PC-3 (cell line): ENCODE measurements at regions not wholly inside any gene's neighbourhood (a gene's known extent, or its start where the extent isn't known, plus 50 kb on each side); places are given as distances from the start of the nearest gene placed in this dataset.

Source experiments
- ATAC-seq: fragments of 200-7000 bp; cut with Tn5 transposase; 2 replicates; pipeline ENCODE4 v1.9.1; 2020; ENCODE audit warnings: mild to moderate bottlenecking, moderate library complexity
- BruUV-seq: library from RNA; stranded (reverse); fragments of 400-500 nt; replicated peaks from 2 replicates; lab custom pipeline; 2021; lab: Mats Ljungman, UMichigan
- CTCF ChIA-PET: fragments of 300-600 bp; sonication (Branson Sonifier 250); formaldehyde crosslinking; loops from one replicate; lab custom pipeline; 2022; ENCODE audit warnings: antibody characterized with exemption; lab: Charles Lee
- POLR2A ChIA-PET: fragments of 300-600 bp; sonication (Branson Sonifier 250); formaldehyde crosslinking; loops from one replicate; lab custom pipeline; 2022; ENCODE audit warnings: antibody characterized with exemption; ENCODE audit not compliant: unreplicated experiment; lab: Charles Lee
- DNase-seq: peaks from one replicate; pipeline ENCODE4 v3.0.0-alpha.2; 2015
- H2AFZ ChIP-seq: fragments of 300-600 bp; sonication (generic); 2 replicates; pipeline ENCODE4 v1.6.0; 2016; ENCODE audit warnings: antibody characterized with exemption, low read length
- H3F3A ChIP-seq: fragments of 300-600 bp; sonication (generic); one replicate; pipeline ENCODE4 v1.6.0; 2017; ENCODE audit warnings: antibody characterized with exemption, low read length, control low read depth, mild to moderate bottlenecking; ENCODE audit not compliant: unreplicated experiment
- H3K27ac ChIP-seq: fragments of 300-600 bp; sonication (generic); 2 replicates; pipeline ENCODE4 v1.5.1; 2016; ENCODE audit warnings: mild to moderate bottlenecking, low read length
- H3K27me3 ChIP-seq: fragments of 300-600 bp; sonication (generic); 2 replicates; pipeline ENCODE4 v1.6.1; 2016; ENCODE audit warnings: low read length, mixed read lengths
- H3K36me3 ChIP-seq: fragments of 300-600 bp; sonication (generic); 2 replicates; pipeline ENCODE4 v1.6.1; 2016; ENCODE audit warnings: low read depth, mixed run types, low read length, mixed read lengths
- H3K4me1 ChIP-seq: fragments of 300-600 bp; sonication (generic); 2 replicates; pipeline ENCODE4 v1.5.1; 2016; ENCODE audit warnings: low read length; ENCODE audit not compliant: insufficient read depth
- H3K4me2 ChIP-seq: fragments of 300-600 bp; sonication (generic); 2 replicates; pipeline ENCODE4 v1.6.0; 2016; ENCODE audit warnings: low read length
- H3K4me3 ChIP-seq: fragments of 300-600 bp; sonication (generic); 2 replicates; pipeline ENCODE4 v1.5.1; 2016; ENCODE audit warnings: mild to moderate bottlenecking, low read length, mixed read lengths
- H3K79me2 ChIP-seq: fragments of 300-600 bp; sonication (generic); 2 replicates; pipeline ENCODE4 v1.6.1; 2017; ENCODE audit warnings: low read length, mixed read lengths
- H3K9ac ChIP-seq: fragments of 300-600 bp; sonication (generic); 2 replicates; pipeline ENCODE4 v1.6.0; 2016; ENCODE audit warnings: mild to moderate bottlenecking, low read length
- H3K9me2 ChIP-seq: fragments of 300-600 bp; sonication (generic); replicated peaks from 2 replicates; pipeline ENCODE4 v1.6.1; 2016; ENCODE audit warnings: mixed run types, low read length, mixed read lengths
- H3K9me3 ChIP-seq: fragments of 300-600 bp; sonication (generic); 2 replicates; pipeline ENCODE4 v1.6.1; 2016; ENCODE audit warnings: low read length, mixed read lengths
- H4K20me1 ChIP-seq: fragments of 300-600 bp; sonication (generic); 2 replicates; pipeline ENCODE4 v1.6.1; 2016; ENCODE audit warnings: low read length, mixed read lengths
- EZH2 ChIP-seq: fragments of 300-600 bp; sonication (generic); IDR thresholded peaks from one replicate; pipeline ENCODE4 v1.6.1; 2017; ENCODE audit warnings: antibody characterized with exemption, mild to moderate bottlenecking, low read length; ENCODE audit not compliant: unreplicated experiment
- EZH2phosphoT487 ChIP-seq: fragments of 300-600 bp; sonication (generic); IDR thresholded peaks from 2 replicates; pipeline ENCODE4 v1.6.1; 2018; ENCODE audit warnings: mild to moderate bottlenecking, antibody characterized with exemption, low read length, borderline replicate concordance
- intact Hi-C: fragments of 100-400 bp; cut with micrococcal nuclease; formaldehyde crosslinking; loops from 2 replicates; pipeline ENCODE4 v1.9.0; 2023
- TF ChIP-seq, protein P1 (sequence below): fragments of 300-600 bp; sonication (generic); conservative IDR thresholded peaks from 2 replicates; pipeline ENCODE4 v1.5.1; 2017; ENCODE audit warnings: antibody characterized with exemption, low read depth, mild to moderate bottlenecking, low read length

- no peaks in the 10 kb centered on the region for H3K27me3 ChIP-seq
- no peak overlapping the region for H3K4me2 ChIP-seq
- no peak overlapping the region for H3K9ac ChIP-seq
- BruUV-seq = no TSS peak
- intact Hi-C loops = no loop called here
- H2AFZ ChIP-seq = no peak overlapping the region
- peaks cover 5% of the 10 kb centered on the region for H3F3A ChIP-seq
- no peak for ATAC-seq
- H3K79me2 ChIP-seq = no peaks in the 10 kb centered on the region
- peaks cover 6% of the 10 kb centered on the region; the same call in 1 of the 2 replicates for H3K9me3 ChIP-seq
- H3K9me2 ChIP-seq = no peaks in the 10 kb centered on the region
- peaks cover 20% of the 10 kb centered on the region for H3K4me1 ChIP-seq
- DNase-seq = no peak
- TF ChIP-seq EZH2 = no peak
- TF ChIP-seq, protein P1, sequence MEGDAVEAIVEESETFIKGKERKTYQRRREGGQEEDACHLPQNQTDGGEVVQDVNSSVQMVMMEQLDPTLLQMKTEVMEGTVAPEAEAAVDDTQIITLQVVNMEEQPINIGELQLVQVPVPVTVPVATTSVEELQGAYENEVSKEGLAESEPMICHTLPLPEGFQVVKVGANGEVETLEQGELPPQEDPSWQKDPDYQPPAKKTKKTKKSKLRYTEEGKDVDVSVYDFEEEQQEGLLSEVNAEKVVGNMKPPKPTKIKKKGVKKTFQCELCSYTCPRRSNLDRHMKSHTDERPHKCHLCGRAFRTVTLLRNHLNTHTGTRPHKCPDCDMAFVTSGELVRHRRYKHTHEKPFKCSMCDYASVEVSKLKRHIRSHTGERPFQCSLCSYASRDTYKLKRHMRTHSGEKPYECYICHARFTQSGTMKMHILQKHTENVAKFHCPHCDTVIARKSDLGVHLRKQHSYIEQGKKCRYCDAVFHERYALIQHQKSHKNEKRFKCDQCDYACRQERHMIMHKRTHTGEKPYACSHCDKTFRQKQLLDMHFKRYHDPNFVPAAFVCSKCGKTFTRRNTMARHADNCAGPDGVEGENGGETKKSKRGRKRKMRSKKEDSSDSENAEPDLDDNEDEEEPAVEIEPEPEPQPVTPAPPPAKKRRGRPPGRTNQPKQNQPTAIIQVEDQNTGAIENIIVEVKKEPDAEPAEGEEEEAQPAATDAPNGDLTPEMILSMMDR = no peak
- no peaks in the 10 kb centered on the region for H4K20me1 ChIP-seq
- POLR2A ChIA-PET = no interaction called here
- H3K27ac ChIP-seq = no peak overlapping the region
- H3K4me3 ChIP-seq = no peak overlapping the region
- H3K36me3 ChIP-seq = peaks cover 7% of the 10 kb centered on the region
- CTCF ChIA-PET = no interaction called here
These were observed 86.2 kb upstream of the RAB27B start for GRCh38 chr18:54742120-54742519.

GRCh38 chr18:54742659-54743604 lies 85.3 kb upstream of the RAB27B start:
- Histone ChIP-seq H3K4me2 (no peak overlapping the region), H4K20me1 (no peaks in the 10 kb centered on the region), H3K27me3 (no peaks in the 10 kb centered on the region), H3K36me3 (peaks cover 7% of the 10 kb centered on the region), H3K79me2 (no peaks in the 10 kb centered on the region), H3K27ac (no peak overlapping the region), H3K9me3 (no peaks in the 10 kb centered on the region), H2AFZ (no peak overlapping the region), H3F3A (no peaks in the 10 kb centered on the region), H3K9ac (no peak overlapping the region), H3K4me3 (no peak overlapping the region), H3K4me1 (peaks cover 13% of the 10 kb centered on the region), H3K9me2 (no peaks in the 10 kb centered on the region)
- intact Hi-C loops = no loop called here
- no TSS peak for BruUV-seq
- CTCF ChIA-PET = no interaction called here
- ATAC-seq (peak; percentile 11; the same call in 1 of the 2 replicates), DNase-seq (peak; percentile 42)
- TF ChIP-seq EZH2phosphoT487 = no peak
- POLR2A ChIA-PET = no interaction called here

DNA sequence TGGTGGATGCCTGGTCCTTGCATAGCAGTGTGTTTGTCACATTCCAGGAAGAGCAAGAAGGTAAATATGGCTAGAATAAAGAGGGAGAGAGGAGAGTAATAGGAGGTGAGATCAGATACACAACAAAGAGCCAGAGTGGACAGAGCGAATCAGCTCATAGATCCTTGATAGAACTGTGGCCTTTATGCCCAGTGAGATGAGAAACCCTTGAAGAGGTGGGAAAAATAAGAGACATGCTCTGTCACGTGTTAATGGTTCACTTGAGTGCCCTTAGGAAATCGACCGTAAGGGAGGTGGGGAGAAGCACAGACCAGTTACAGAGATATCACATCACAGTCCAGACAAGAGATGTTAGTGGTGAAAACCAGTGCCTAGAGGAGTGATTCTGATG lies 84.7 kb upstream of the RAB27B start:
- Histone ChIP-seq H3K9me3 (no peaks in the 10 kb centered on the region), H3K4me2 (no peak overlapping the region), H3K4me3 (no peak overlapping the region), H4K20me1 (no peaks in the 10 kb centered on the region), H3K27me3 (no peaks in the 10 kb centered on the region), H3K4me1 (peaks cover 13% of the 10 kb centered on the region), H2AFZ (no peak overlapping the region), H3F3A (no peaks in the 10 kb centered on the region), H3K9ac (no peak overlapping the region), H3K27ac (no peak overlapping the region), H3K36me3 (peaks cover 4% of the 10 kb centered on the region), H3K79me2 (no peaks in the 10 kb centered on the region), H3K9me2 (no peaks in the 10 kb centered on the region)
- intact Hi-C loops = no loop called here
- DNase-seq (no peak), ATAC-seq (no peak)
- CTCF ChIA-PET = no interaction called here
- no TSS peak for BruUV-seq
- POLR2A ChIA-PET = no interaction called here
- TF ChIP-seq, protein P1 = no peak
- TF ChIP-seq EZH2phosphoT487 = no peak
- TF ChIP-seq EZH2 = no peak
